ENCODE measurements at regions not wholly inside any gene's neighbourhood (a gene's known extent, or its start where the extent isn't known, plus 50 kb on each side); places are given as distances from the start of the nearest gene placed in this dataset.

- TF ChIP-seq, protein P1, sequence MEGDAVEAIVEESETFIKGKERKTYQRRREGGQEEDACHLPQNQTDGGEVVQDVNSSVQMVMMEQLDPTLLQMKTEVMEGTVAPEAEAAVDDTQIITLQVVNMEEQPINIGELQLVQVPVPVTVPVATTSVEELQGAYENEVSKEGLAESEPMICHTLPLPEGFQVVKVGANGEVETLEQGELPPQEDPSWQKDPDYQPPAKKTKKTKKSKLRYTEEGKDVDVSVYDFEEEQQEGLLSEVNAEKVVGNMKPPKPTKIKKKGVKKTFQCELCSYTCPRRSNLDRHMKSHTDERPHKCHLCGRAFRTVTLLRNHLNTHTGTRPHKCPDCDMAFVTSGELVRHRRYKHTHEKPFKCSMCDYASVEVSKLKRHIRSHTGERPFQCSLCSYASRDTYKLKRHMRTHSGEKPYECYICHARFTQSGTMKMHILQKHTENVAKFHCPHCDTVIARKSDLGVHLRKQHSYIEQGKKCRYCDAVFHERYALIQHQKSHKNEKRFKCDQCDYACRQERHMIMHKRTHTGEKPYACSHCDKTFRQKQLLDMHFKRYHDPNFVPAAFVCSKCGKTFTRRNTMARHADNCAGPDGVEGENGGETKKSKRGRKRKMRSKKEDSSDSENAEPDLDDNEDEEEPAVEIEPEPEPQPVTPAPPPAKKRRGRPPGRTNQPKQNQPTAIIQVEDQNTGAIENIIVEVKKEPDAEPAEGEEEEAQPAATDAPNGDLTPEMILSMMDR (IDR thresholded peaks at IDR 0.05): no peak
- no peak for TF ChIP-seq POLR2A (IDR thresholded peaks at IDR 0.05)
Measured at GRCh38 chr4:188554413-188554812, 415.2 kb downstream of the TRIML1 start.

Measured in lower leg skin (tissue), 3 donors.